H9 (cell line): ENCODE measurements at regions not wholly inside any gene's neighbourhood (a gene's known extent, or its start where the extent isn't known, plus 50 kb on each side); places are given as distances from the start of the nearest gene placed in this dataset.

Experiments
- DNase-seq: peaks from one replicate; pipeline ENCODE4 v3.0.0-alpha.2; 2017
- H2AFZ ChIP-seq: one replicate; pipeline ENCODE4 v1.6.1; 2013; ENCODE audit warnings: mild to moderate bottlenecking, low read length, control low read depth, moderate library complexity
- H2AK5ac ChIP-seq: 2 replicates; pipeline ENCODE4 v1.6.1; 2013; ENCODE audit warnings: low read length, control low read depth, mixed read lengths; ENCODE audit not compliant: insufficient read length
- H2BK120ac ChIP-seq: one replicate; pipeline ENCODE4 v1.6.1; 2013; ENCODE audit warnings: low read depth, mild to moderate bottlenecking, low read length, control low read depth, inconsistent platforms; ENCODE audit not compliant: poor library complexity, severe bottlenecking
- H2BK12ac ChIP-seq: 2 replicates; pipeline ENCODE4 v1.6.1; 2013; ENCODE audit warnings: low read length, control low read depth, mixed read lengths, low read depth; ENCODE audit not compliant: insufficient read length
- H2BK15ac ChIP-seq: 2 replicates; pipeline ENCODE4 v1.6.1; 2013; ENCODE audit warnings: low read depth, low read length, control low read depth
- H2BK20ac ChIP-seq: one replicate; pipeline ENCODE4 v1.6.1; 2013; ENCODE audit warnings: low read depth, mild to moderate bottlenecking, low read length, control low read depth, inconsistent platforms; ENCODE audit not compliant: poor library complexity, severe bottlenecking
- H2BK5ac ChIP-seq: 2 replicates; pipeline ENCODE4 v1.6.1; 2013; ENCODE audit warnings: low read length, control low read depth, mixed read lengths; ENCODE audit not compliant: insufficient read length
- H3K14ac ChIP-seq: 2 replicates; pipeline ENCODE4 v1.6.1; 2013; ENCODE audit warnings: low read length, control low read depth; ENCODE audit not compliant: insufficient read depth
- H3K18ac ChIP-seq: 2 replicates; pipeline ENCODE4 v1.6.1; 2013; ENCODE audit warnings: low read depth, mild to moderate bottlenecking, mixed read lengths, low read length, control low read depth; ENCODE audit not compliant: insufficient read length
- H3K23ac ChIP-seq: 2 replicates; pipeline ENCODE4 v1.6.1; 2013; ENCODE audit warnings: low read length, control low read depth, mixed read lengths, low read depth; ENCODE audit not compliant: insufficient read length
- H3K23me2 ChIP-seq: 2 replicates; pipeline ENCODE4 v1.6.1; 2013; ENCODE audit warnings: low read depth, mild to moderate bottlenecking, mixed read lengths, low read length, control low read depth; ENCODE audit not compliant: insufficient read length, poor library complexity, severe bottlenecking
- H3K27ac ChIP-seq: 2 replicates; pipeline ENCODE4 v1.5.1; 2013; ENCODE audit warnings: low read length, control low read depth, mixed read lengths, low read depth; ENCODE audit not compliant: insufficient read length
- H3K27me3 ChIP-seq: 2 replicates; pipeline ENCODE4 v1.6.1; 2013; ENCODE audit warnings: low read length, control low read depth, inconsistent platforms; ENCODE audit not compliant: insufficient read depth
- H3K4ac ChIP-seq: 2 replicates; pipeline ENCODE4 v1.6.1; 2013; ENCODE audit warnings: low read depth, mild to moderate bottlenecking, control low read depth, inconsistent platforms, low read length, moderate library complexity
- H3K4me1 ChIP-seq: 2 replicates; pipeline ENCODE4 v1.6.1; 2013; ENCODE audit warnings: low read length, control low read depth, inconsistent platforms; ENCODE audit not compliant: insufficient read depth
- H3K4me2 ChIP-seq: 2 replicates; pipeline ENCODE4 v1.6.1; 2013; ENCODE audit warnings: low read length, control low read depth, mixed read lengths; ENCODE audit not compliant: insufficient read length, insufficient read depth
- H3K56ac ChIP-seq: 2 replicates; pipeline ENCODE4 v1.6.1; 2013; ENCODE audit warnings: low read depth, mild to moderate bottlenecking, mixed read lengths, low read length, control low read depth; ENCODE audit not compliant: insufficient read length
- H3K79me1 ChIP-seq: 2 replicates; pipeline ENCODE4 v1.6.1; 2013; ENCODE audit warnings: low read depth, mild to moderate bottlenecking, moderate library complexity, low read length, control low read depth, inconsistent platforms; ENCODE audit not compliant: insufficient read depth, poor library complexity, severe bottlenecking
- H3K79me2 ChIP-seq: 2 replicates; pipeline ENCODE4 v1.6.1; 2013; ENCODE audit warnings: low read length, control low read depth, inconsistent platforms; ENCODE audit not compliant: insufficient read depth
- H3K9ac ChIP-seq: 2 replicates; pipeline ENCODE4 v1.6.1; 2013; ENCODE audit warnings: low read length, control low read depth, mixed read lengths; ENCODE audit not compliant: insufficient read length; ENCODE audit errors: extremely low read depth
- H3K9me3 ChIP-seq: one replicate; pipeline ENCODE4 v1.6.1; 2013; ENCODE audit warnings: low read depth, low read length, inconsistent platforms; ENCODE audit not compliant: control insufficient read depth
- H3T11ph ChIP-seq: one replicate; pipeline ENCODE4 v1.6.1; 2013; ENCODE audit warnings: mild to moderate bottlenecking, low read length, control low read depth, inconsistent platforms
- H4K20me1 ChIP-seq: one replicate; pipeline ENCODE4 v1.6.1; 2013; ENCODE audit not compliant: control insufficient read depth, insufficient read length, insufficient read depth
- H4K5ac ChIP-seq: 2 replicates; pipeline ENCODE4 v1.6.1; 2013; ENCODE audit warnings: low read depth, mild to moderate bottlenecking, mixed read lengths, low read length, control low read depth; ENCODE audit not compliant: insufficient read length
- H4K8ac ChIP-seq: replicated peaks from 2 replicates; pipeline ENCODE4 v1.6.1; 2013; ENCODE audit warnings: low read length, control low read depth, mixed read lengths, low read depth; ENCODE audit not compliant: insufficient read length
- H4K91ac ChIP-seq: 2 replicates; pipeline ENCODE4 v1.6.1; 2013; ENCODE audit warnings: low read depth, mild to moderate bottlenecking, moderate library complexity, mixed read lengths, low read length, control low read depth; ENCODE audit not compliant: insufficient read length
- H3K27ac Mint-ChIP-seq, 3 experiments: 2 replicates in 2 of 3; 3 replicates in 1 of 3; pipeline ENCODE4 v1.8.0; 2020 to 2021; ENCODE audit warnings: mixed read lengths in 3 of 3, mild to moderate bottlenecking in 1 of 3, moderate library complexity in 1 of 3
- H3K27me3 Mint-ChIP-seq: 2 replicates; pipeline ENCODE4 v1.8.0; 2021; ENCODE audit warnings: low read depth, mild to moderate bottlenecking, moderate library complexity, mixed read lengths
- H3K36me3 Mint-ChIP-seq, 3 experiments: 2 replicates in 2 of 3; 3 replicates in 1 of 3; pipeline ENCODE4 v1.8.0; 2020 to 2021; ENCODE audit warnings: low read depth in 3 of 3, mixed read lengths in 3 of 3; ENCODE audit not compliant: insufficient read depth in 1 of 3
- H3K4me1 Mint-ChIP-seq, 2 experiments: 2 replicates each; pipeline ENCODE4 v1.8.0; 2020; ENCODE audit warnings: mixed read lengths in 2 of 2
- H3K4me3 Mint-ChIP-seq, 2 experiments: 2 replicates in 1 of 2; 3 replicates in 1 of 2; pipeline ENCODE4 v1.8.0; 2020 to 2021; ENCODE audit warnings: mild to moderate bottlenecking in 2 of 2, mixed read lengths in 2 of 2, moderate library complexity in 1 of 2
- H3K9me3 Mint-ChIP-seq, 2 experiments: 2 replicates in 1 of 2; 3 replicates in 1 of 2; pipeline ENCODE4 v1.8.0; 2020; ENCODE audit warnings: mild to moderate bottlenecking in 2 of 2, mixed read lengths in 2 of 2, moderate library complexity in 1 of 2
- WGBS: extraction: QIAGEN DNeasy Blood & Tissue Kit; methylation state at CpG from one replicate; pipeline ENCODE4 v1.1.7; 2013; ENCODE audit warnings: missing lambda C conversion rate, low lambda C conversion rate, mixed read lengths; ENCODE audit not compliant: insufficient read length; ENCODE audit errors: extremely low coverage; 5-methylcytosine and 5-hydroxymethylcytosine counted together
- TF ChIP-seq, protein P1 (sequence below): fragments of 200-600 bp; sonication (generic); conservative IDR thresholded peaks from 3 replicates; pipeline ENCODE4 v1.8.0; 2021; ENCODE audit warnings: antibody characterized with exemption, mild to moderate bottlenecking

DNA sequence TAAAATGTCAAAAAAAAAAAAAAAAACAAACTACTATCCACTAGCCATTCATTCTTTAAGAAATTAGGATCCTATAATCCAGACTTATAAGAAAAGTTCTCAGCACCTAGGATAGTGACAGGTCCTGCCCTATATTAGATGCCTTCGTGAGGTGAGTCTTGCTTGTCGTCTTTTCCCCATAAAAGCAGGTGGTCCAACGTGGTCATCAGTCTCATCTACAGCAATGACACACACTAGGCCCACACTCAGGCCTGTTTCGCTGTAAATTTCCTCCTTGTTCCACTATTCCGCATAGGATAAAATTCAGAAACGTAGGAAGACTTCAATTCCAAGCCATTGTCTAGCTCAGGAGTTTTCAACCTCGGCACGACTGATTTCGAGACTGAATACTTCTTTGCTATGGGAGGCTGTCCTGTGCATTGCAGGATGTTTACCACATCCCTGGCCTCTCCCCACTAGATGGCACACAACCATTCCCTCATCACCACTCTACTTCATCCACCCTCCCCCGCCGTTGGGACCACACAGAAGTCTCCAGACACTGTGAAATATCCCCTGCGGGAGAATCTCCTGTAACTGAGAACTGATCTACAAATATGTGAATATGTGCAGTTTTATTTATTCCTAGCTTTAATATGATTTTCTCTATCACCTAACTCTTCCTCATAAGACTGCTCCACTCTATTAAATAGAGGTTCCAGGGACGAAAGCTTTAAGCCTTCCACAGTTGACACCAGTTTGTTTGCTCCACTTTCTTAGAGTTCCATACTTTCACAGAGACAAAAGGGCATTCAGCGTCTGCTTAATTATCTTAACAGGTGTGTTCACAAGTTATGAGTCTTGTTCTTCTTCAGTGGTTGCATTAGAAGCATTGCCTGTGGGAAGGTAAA lies 346.3 kb downstream of the BMP2 start:
- no peak overlapping the region for H4K91ac ChIP-seq
- no peak overlapping the region for H3K23ac ChIP-seq
- no peaks in the 10 kb centered on the region for H3K23me2 ChIP-seq
- no peak overlapping the region for H3K56ac ChIP-seq
- DNase-seq, result peak; percentile 71
- H2BK120ac ChIP-seq, result no peak overlapping the region
- no peak overlapping the region for H3K9ac ChIP-seq
- no CpG with 5 or more reads among the region's 14 CpGs for WGBS
- H3T11ph ChIP-seq, result no peak overlapping the region
- no peaks in the 10 kb centered on the region for H3K79me1 ChIP-seq
- Mint-ChIP-seq H3K36me3 (peaks cover 0 to 1% (median 0%) of the 10 kb centered on the region in 3 experiments; a peak in 1 of 7 replicates), H3K4me3 (no peak overlapping the region), H3K27me3 (no peaks in the 10 kb centered on the region; the same call in 1 of the 2 replicates), H3K9me3 (peaks cover 0 to 2% of the 10 kb centered on the region in 2 experiments; a peak in 2 of 5 replicates), H3K27ac (peak overlapping the region in 1 of 3 experiments; percentile 24; a peak in 2 of 7 replicates), H3K4me1 (peaks cover 22 to 24% of the 10 kb centered on the region in 2 experiments)
- peak overlapping the region; percentile 26 for H3K4me2 ChIP-seq
- H2BK15ac ChIP-seq, result no peak overlapping the region
- peaks cover 2% of the 10 kb centered on the region; the same call in 1 of the 2 replicates for H3K4me1 ChIP-seq
- no peak overlapping the region for H4K5ac ChIP-seq
- no peak overlapping the region for H3K27ac ChIP-seq
- no peak overlapping the region for H2BK5ac ChIP-seq
- no peaks in the 10 kb centered on the region for H3K27me3 ChIP-seq
- no peak overlapping the region for H3K18ac ChIP-seq
- no peak overlapping the region for H2AFZ ChIP-seq
- H3K14ac ChIP-seq, result no peak overlapping the region
- no peak overlapping the region for H2BK12ac ChIP-seq
- no peaks in the 10 kb centered on the region for H3K79me2 ChIP-seq
- no peak overlapping the region for H3K4ac ChIP-seq
- no peaks in the 10 kb centered on the region for H4K20me1 ChIP-seq
- H2AK5ac ChIP-seq, result no peak overlapping the region
- H3K9me3 ChIP-seq, result no peaks in the 10 kb centered on the region
- TF ChIP-seq, protein P1, sequence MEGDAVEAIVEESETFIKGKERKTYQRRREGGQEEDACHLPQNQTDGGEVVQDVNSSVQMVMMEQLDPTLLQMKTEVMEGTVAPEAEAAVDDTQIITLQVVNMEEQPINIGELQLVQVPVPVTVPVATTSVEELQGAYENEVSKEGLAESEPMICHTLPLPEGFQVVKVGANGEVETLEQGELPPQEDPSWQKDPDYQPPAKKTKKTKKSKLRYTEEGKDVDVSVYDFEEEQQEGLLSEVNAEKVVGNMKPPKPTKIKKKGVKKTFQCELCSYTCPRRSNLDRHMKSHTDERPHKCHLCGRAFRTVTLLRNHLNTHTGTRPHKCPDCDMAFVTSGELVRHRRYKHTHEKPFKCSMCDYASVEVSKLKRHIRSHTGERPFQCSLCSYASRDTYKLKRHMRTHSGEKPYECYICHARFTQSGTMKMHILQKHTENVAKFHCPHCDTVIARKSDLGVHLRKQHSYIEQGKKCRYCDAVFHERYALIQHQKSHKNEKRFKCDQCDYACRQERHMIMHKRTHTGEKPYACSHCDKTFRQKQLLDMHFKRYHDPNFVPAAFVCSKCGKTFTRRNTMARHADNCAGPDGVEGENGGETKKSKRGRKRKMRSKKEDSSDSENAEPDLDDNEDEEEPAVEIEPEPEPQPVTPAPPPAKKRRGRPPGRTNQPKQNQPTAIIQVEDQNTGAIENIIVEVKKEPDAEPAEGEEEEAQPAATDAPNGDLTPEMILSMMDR, result peak; percentile 80
- no peak overlapping the region for H2BK20ac ChIP-seq
- no peak overlapping the region for H4K8ac ChIP-seq
